HG03025 (cell line): ENCODE measurements at regions not wholly inside any gene's neighbourhood (a gene's known extent, or its start where the extent isn't known, plus 50 kb on each side); places are given as distances from the start of the nearest gene placed in this dataset.

ENCODE experiments used
- ATAC-seq: cut with Tn5 transposase; IDR thresholded peaks from one replicate; pipeline ENCODE4 v1.9.1; 2021; ENCODE audit warnings: mild to moderate bottlenecking, moderate library complexity; ENCODE audit not compliant: unreplicated experiment, low FRiP score

- ATAC-seq, result no peak
Observed at GRCh38 chr13:84563611-84564010, 681.3 kb upstream of the SLITRK1 start.

GRCh38 chr13:84553227-84553626 is 671.0 kb upstream of the SLITRK1 start:
- ATAC-seq, result no peak

GRCh38 chr13:84543962-84544361 is 661.7 kb upstream of the SLITRK1 start:
- no peak for ATAC-seq

DNA sequence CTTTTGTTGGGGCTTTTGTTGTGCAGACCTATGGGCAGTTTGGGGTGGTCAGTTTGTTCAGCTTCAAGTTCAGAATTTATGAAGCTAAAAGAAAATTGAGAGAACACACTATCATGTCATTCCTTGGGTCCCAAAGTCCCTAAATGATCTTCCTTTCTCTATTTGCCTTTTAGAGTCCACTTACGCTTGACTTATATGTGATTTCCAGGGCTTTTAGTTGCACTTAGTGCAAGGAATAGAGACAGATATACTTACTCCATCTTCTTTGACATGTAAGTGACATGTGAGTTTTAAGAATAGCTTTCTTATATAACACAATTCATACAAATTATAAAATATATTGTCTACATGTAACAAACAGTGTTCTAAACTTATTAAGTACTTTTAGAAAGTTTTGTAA is 660.1 kb upstream of the SLITRK1 start:
- no peak for ATAC-seq

DNA sequence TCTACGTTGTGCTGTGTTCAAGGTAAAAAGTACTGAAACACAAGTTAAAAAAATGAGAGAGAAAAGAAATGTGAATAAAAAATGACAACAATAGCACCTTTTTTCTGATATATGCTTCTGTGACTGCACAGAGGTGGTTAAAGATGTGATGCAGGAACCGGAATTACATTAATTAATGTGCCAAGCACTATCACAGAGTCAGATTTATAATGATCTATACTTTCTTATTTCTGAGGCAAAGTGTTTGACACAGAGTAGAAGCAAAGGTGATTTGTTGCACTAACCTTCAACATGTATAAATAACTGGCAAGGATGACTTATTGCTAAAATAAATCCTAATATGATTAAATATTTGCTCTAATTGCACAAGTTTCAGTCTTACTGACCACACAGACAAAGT is 654.6 kb upstream of the SLITRK1 start:
- ATAC-seq, result no peak

- ATAC-seq, result no peak
Observed at GRCh38 chr13:84528408-84529070, 646.3 kb upstream of the SLITRK1 start.

- no peak for ATAC-seq
Observed at GRCh38 chr13:84525865-84526264, 643.6 kb upstream of the SLITRK1 start.

GRCh38 chr13:84524586-84524985 is 642.3 kb upstream of the SLITRK1 start:
- ATAC-seq, result no peak

DNA sequence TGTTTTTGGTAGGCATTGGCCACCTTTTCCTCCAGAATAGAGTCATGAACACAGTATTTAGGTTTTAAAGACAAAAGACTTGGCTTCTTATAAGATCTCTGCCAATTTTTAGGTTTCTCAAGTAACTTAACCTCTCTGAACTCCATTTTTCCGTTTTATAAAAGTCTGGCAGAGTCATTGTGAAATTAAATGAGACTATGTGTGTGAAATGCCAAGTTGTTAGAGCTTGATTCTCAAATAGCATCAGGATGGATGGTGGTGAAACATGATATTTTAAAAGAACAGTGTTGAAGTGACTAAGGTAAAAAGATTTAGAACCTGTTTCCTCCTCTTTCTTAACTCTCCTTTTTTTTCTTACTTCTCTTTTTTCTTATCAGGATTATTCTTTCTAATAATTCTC is 617.7 kb upstream of the SLITRK1 start:
- no peak for ATAC-seq

GRCh38 chr13:84497613-84498012 is 615.3 kb upstream of the SLITRK1 start:
- no peak for ATAC-seq

GRCh38 chr13:84491952-84492351 is 609.7 kb upstream of the SLITRK1 start:
- no peak for ATAC-seq

DNA sequence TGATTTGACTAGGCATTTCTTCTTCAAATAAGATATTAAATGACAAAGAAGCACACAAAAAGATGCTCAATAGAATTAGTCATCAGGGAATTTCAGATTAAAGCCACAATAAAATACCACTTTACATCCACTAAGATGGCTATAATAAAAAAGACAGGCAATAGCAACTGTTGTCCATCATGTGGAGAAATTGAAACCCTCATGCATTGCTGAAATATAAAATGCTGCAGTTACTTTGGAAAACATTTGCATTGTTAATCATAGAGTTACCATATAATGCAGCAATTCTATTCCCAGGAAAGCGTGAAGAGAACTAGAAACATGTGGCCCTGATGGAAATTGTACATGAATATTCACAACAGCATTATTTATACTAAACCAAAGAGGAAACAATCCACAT is 605.5 kb upstream of the SLITRK1 start:
- no peak for ATAC-seq

- no peak for ATAC-seq
Observed at GRCh38 chr13:84481958-84482357, 599.7 kb upstream of the SLITRK1 start.

DNA sequence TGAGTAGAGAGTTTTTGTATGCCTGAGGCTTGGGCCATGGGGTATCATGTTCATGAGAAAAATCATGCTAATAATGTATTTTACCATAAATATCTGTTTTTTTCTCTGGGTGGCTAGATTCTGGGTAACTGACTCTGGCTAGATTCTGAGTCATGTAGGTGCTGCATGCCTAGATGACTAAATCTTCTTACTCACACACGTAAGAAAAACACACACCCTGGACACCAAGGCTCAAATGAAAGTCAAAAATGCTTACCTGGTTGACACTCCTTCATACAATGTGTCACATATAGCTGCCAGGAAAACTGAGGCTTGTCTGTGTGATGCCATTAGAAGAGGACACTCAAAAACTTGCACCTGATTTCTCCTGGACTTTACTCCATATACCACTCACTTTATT is 597.4 kb upstream of the SLITRK1 start:
- no peak for ATAC-seq

DNA sequence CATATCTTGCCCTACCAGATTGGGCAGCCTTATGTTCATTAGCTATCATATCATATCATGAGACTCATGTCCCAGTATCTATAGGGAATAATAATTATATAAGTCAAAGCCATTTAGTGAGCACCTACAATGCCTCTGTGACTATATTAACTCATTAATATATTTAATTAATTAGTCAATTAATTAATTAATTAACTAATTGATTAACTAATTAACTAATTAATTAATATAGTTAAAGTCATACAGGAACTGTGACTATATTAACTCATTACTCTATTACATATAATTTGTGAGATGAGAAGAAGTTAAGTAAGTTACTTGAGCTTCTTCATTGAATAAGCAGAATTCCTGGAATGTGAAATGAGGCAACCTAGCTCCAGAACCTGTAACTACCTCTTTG is 588.3 kb upstream of the SLITRK1 start:
- ATAC-seq, result no peak

DNA sequence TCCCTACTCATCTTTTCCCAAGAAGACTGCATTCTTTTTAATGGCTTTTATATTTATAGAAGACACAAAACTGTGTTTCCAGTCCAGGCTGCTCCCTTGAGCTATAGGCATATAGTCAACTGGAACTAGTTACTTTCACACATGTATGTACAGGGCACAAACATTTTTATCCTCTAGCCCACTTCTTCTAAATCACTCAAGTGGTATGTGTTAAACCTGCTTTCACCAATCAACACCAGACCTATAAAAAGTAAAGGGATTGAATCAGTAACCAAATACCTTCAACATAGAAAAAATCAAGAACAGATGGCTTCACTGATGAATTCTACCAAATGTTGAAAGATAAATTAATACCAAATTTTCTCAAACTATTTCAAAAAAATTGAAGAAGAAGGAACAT is 584.2 kb upstream of the SLITRK1 start:
- ATAC-seq, result no peak

DNA sequence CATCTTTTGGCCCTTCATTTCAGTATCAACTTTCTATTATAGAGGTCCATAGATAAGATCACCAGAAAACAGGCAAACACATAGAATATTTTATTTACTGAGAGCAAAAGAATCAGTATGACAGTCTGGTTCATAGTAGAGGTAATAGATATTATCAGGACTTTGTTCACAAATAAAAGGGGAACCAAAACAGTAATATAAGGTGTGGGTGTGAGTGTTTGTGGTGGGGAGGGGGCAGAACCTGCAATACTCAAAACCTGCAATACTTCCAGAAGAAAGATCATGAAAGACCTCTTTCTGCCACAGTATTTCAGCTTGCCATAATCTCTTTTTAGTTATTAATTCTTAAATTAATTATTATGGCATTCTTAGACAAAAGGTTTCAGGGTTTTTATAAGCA is 578.7 kb upstream of the SLITRK1 start:
- ATAC-seq, result no peak

DNA sequence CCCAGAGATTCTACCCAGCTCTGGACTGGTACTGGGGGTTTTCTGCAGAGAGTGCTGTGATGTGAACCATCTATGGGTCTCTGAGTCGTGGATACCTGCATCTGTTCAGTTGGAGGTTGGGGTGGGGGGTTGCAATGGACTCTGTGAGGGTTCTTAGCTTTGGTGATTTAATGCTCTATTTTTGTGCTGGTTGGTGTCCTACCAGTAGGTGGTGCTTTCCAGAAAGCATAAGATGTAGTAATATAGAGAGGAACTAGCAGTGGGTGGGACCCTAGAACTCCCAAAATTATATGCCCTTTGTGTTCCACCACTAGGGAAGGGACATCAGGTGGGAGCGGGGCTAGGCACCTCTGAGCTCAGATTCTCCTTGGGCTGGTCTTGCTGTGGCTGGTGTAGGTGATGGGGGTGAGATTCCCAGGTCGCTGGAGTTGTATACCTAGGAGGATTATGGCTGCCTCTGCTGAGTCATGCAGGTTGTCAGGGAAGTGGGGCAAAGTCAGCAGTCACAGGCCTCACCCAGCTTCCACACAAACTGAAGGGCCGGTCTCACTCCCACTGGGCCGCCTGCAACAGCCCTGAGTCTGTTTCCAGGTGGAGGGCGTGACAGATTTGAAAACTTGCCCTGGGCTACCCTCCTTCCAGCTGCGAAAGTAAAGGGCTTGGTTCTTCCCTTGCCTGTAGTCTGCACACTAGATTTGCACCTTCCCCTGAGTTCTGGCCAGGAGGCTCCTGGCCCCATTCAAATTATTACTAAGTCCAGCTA is 573.0 kb upstream of the SLITRK1 start:
- ATAC-seq, result no peak

GRCh38 chr13:84447640-84447978 is 565.3 kb upstream of the SLITRK1 start:
- no peak for ATAC-seq

DNA sequence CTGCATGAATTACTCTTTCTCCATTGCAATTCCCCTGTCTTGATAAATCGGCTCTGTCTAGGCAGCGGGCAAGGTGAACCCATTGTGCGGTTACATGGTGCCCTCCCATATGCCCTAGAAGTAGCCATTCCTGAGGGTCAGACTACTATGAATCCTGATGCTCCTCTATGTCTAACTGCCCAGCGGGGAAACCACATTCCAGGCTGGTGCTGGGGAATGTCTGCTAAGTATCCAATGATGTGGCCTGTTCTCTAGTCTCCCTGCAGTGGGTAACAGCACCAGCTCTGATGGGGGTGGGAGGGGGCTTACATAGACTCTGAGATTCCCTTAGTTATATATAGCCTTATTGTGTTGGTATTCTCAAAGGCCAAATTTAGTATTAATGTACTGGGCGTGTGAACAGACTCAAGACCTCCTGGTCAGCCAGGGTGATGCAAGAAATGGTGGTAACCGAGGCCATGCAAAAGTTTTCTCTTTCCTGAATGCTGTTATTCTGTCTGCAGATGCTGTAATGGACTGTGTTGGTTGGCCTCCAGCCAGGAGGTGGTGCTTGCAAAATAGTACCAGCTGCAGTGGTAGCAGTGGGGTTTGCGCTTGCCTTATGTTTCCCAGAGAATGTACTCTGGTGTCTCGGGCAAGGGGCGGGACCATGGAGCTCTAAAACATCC is 564.8 kb upstream of the SLITRK1 start:
- no peak for ATAC-seq

- no peak for ATAC-seq
Observed at GRCh38 chr13:84445776-84446175, 563.5 kb upstream of the SLITRK1 start.

GRCh38 chr13:84443463-84443862 is 561.2 kb upstream of the SLITRK1 start:
- no peak for ATAC-seq
